Heart left ventricle (tissue), 16 donors: ENCODE measurements at regions not wholly inside any gene's neighbourhood (a gene's known extent, or its start where the extent isn't known, plus 50 kb on each side); places are given as distances from the start of the nearest gene placed in this dataset.

Experiments used
- ATAC-seq, 4 donors: fragments of 200-7000 bp; cut with Tn5 transposase; one replicate each; pipeline ENCODE4 v1.9.1; 2020 to 2022; ENCODE audit warnings: moderate library complexity in 4 of 4, mild to moderate bottlenecking in 3 of 4, moderate number of reproducible peaks in 1 of 4
- DNase-seq, 5 donors: peaks; one replicate each; pipeline ENCODE4 v3.0.0-alpha.2; 2020
- H3K27ac ChIP-seq, 12 donors: fragments of 200-600 bp; sonication (generic) in 4 of 12; one replicate each; pipeline versions ENCODE4 v1.5.0 to v1.8.0; 2016 to 2022; ENCODE audit warnings: mild to moderate bottlenecking in 2 of 12
- H3K27me3 ChIP-seq, 9 donors: fragments of 200-600 bp; sonication (generic) in 2 of 9; one replicate each; pipeline versions ENCODE4 v1.5.1 to v1.8.0; 2016 to 2022; ENCODE audit warnings: mild to moderate bottlenecking in 3 of 9
- H3K36me3 ChIP-seq, 9 donors: fragments of 200-600 bp; sonication (generic) in 2 of 9; one replicate each; pipeline versions ENCODE4 v1.5.0 to v1.8.0; 2018 to 2022; ENCODE audit warnings: mild to moderate bottlenecking in 2 of 9
- H3K4me1 ChIP-seq, 12 donors: fragments of 200-600 bp; sonication (generic) in 4 of 12; one replicate each; pipeline versions ENCODE4 v1.5.0 to v1.8.0; 2016 to 2022; ENCODE audit warnings: mild to moderate bottlenecking in 3 of 12
- H3K4me3 ChIP-seq, 12 donors: fragments of 200-600 bp; sonication (generic) in 4 of 12; one replicate each; pipeline versions ENCODE4 v1.5.0 to v1.8.0; 2017 to 2022; ENCODE audit warnings: mild to moderate bottlenecking in 9 of 12, moderate library complexity in 4 of 12
- H3K9me3 ChIP-seq, 12 donors: fragments of 200-600 bp; sonication (generic) in 4 of 12; one replicate each; pipeline versions ENCODE4 v1.5.0 to v1.8.0; 2016 to 2022; ENCODE audit warnings: mild to moderate bottlenecking in 1 of 12
- POLR2A ChIP-seq, 2 donors: fragments of 450-650 bp; IDR thresholded peaks; one replicate each; pipeline ENCODE4 v1.6.1; 2017; ENCODE audit warnings: antibody characterized with exemption in 2 of 2, mild to moderate bottlenecking in 2 of 2, moderate library complexity in 2 of 2
- WGBS, 4 donors: extraction: QIAGEN DNeasy Blood & Tissue Kit in 2 of 4; methylation state at CpG; one replicate each; pipeline versions ENCODE4 v1.1.5 to v1.1.7; 2013 to 2018; 5-methylcytosine and 5-hydroxymethylcytosine counted together
- intact Hi-C, 10 donors: fragments of 100-400 bp; cut with DNase I; formaldehyde crosslinking; loops; one replicate each; pipeline versions ENCODE4 v1.11.1 to v1.14.2; 2022
- TF ChIP-seq, protein P1 (sequence below), 12 donors: fragments of 200-600 bp; sonication (generic) in 4 of 12; IDR thresholded peaks; one replicate each; pipeline versions ENCODE4 v1.5.0 to v1.8.0; 2018 to 2022; ENCODE audit warnings: antibody characterized with exemption in 12 of 12, mild to moderate bottlenecking in 5 of 12
- donor health status: ischemic (EF 13 %, LVEDD 7.1; RV severe dilation, severe dysfunction).
- donor health status: healthy with polysubstance abuse.
- donor health status: DM: no; HTN: yes; CAD: no.
- donor health status: DM: no; HTN: no; CAD: no.
- donor health status: ischemic (EF 25% LVEDD 6.9; RV normal size, moderate dysfunction).
- donor health status: ischemic (EF 25% LVEDD 5.7; RV mildly dilated, moderate dysfunction).
- donor health status: healthy.
- donor health status: DM: yes; HTN: yes; CAD: no.
- donor health status: ischemic (EF 35%, LVEDD 5.7; RV mildly dilated, moderate dysfunction).
- donor health status: nonischemic (EF 11% LVEDD 7.7; RV severe dilation, severe dysfunction).
- donor health status: DM: yes; HTN: yes; CAD: no.
- donor health status: PGD.
- donor health status: ischemic (EF 29% LVEDD 5.4; RV normal size, mild dysfunction).
- donor health status: nonischemic (EF 23%, LVEDD 6.1; RV moderate dilation, normal function).

- 72 to 88% (median 81%) methylated on average over 2 of the region's 2 CpGs for WGBS, 4 donors
- DNase-seq (no peak), ATAC-seq (no peak)
- Histone ChIP-seq H3K27ac (peak overlapping the region in 1 of 12 donors; percentile 67), H3K36me3 (no peaks in the 10 kb centered on the region), H3K4me1 (peaks cover 0 to 42% (median 0%) of the 10 kb centered on the region in 12 donors), H3K4me3 (no peak overlapping the region), H3K9me3 (peaks cover 0 to 15% (median 11%) of the 10 kb centered on the region in 12 donors), H3K27me3 (peaks cover 0 to 4% (median 0%) of the 10 kb centered on the region in 9 donors)
- intact Hi-C loops = no loop called here
- TF ChIP-seq, protein P1, sequence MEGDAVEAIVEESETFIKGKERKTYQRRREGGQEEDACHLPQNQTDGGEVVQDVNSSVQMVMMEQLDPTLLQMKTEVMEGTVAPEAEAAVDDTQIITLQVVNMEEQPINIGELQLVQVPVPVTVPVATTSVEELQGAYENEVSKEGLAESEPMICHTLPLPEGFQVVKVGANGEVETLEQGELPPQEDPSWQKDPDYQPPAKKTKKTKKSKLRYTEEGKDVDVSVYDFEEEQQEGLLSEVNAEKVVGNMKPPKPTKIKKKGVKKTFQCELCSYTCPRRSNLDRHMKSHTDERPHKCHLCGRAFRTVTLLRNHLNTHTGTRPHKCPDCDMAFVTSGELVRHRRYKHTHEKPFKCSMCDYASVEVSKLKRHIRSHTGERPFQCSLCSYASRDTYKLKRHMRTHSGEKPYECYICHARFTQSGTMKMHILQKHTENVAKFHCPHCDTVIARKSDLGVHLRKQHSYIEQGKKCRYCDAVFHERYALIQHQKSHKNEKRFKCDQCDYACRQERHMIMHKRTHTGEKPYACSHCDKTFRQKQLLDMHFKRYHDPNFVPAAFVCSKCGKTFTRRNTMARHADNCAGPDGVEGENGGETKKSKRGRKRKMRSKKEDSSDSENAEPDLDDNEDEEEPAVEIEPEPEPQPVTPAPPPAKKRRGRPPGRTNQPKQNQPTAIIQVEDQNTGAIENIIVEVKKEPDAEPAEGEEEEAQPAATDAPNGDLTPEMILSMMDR (IDR thresholded peaks at IDR 0.05) = no peak
These were observed 260.4 kb downstream of the RPLP1 start for GRCh38 chr15:69712991-69713390.

DNA sequence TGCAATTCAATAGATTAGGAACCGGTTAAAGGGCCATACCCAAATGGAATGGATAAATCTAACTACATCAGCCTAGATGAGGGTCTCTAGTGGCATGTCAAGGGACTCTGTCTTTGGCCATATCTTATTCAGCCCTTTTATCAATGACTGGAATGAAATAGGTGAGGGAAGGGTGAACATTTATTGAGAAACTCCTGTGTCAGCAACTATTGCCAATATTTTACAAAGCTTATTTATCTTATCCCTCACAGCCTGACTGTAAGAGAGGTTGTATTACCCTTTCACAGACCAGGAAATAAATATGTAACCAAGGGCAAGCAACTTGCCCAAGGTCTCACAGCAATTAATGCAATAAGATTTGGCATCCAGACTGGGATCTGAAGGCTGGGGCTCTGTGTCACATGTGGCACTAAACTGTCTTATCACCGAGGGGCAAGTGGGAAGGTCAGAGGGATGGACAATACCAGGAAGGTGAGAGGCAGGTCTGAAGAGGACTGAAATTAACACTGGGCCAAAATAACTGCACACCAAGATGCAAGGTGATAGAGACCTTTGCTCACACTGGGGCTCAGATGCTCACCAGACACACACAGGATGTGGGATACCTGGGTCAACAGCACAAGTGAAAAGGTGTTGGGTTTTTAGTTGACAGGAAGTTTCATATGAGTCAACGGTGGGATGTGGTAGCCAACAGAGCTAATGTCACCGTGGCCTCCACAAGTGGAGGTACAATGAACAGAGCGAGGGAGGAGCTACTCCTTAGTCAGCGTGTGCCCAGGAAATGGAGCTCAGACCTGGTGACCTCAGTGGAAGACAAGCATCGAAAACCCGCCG lies 261.3 kb downstream of the RPLP1 start:
- DNase-seq = no peak
- peaks cover 0 to 5% (median 2%) of the 10 kb centered on the region in 12 donors for H3K9me3 ChIP-seq
- peaks cover 0 to 52% (median 0%) of the 10 kb centered on the region in 12 donors for H3K4me1 ChIP-seq
- intact Hi-C loops = no loop called here
- WGBS, 4 donors = 77 to 85% (median 79%) methylated on average over 9 of the region's 9 CpGs
- ATAC-seq = peak in 1 of 4 donors; percentile 45
- no peak overlapping the region for H3K4me3 ChIP-seq
- H3K36me3 ChIP-seq = no peaks in the 10 kb centered on the region
- peak overlapping the region in 1 of 12 donors; percentile 67 for H3K27ac ChIP-seq
- peaks cover 0 to 5% (median 0%) of the 10 kb centered on the region in 9 donors for H3K27me3 ChIP-seq
- TF ChIP-seq POLR2A (IDR thresholded peaks at IDR 0.05) = no peak
- TF ChIP-seq, protein P1 (IDR thresholded peaks at IDR 0.05) = no peak

DNA sequence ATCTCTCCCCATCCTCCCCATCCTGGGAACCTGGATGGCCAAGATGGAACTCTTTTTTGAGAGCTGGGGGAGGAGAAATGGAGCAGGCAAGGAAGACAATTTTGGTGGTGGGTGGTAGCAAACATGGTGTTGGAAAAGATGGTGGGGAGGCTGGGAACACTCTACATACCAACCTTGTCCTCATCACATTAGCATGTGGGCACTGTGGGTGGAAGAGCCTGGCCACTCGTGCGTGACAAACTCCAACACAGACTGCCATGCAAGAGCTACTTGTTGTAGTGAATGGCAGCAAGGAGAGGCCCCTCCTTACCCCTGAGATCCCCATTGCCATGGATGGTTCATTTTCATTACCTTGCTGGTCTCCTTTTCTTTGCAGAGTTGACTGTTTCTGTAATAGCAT lies 262.6 kb downstream of the RPLP1 start:
- TF ChIP-seq POLR2A (IDR thresholded peaks at IDR 0.05) = no peak
- TF ChIP-seq, protein P1 (IDR thresholded peaks at IDR 0.05) = no peak
- Histone ChIP-seq H3K9me3 (no peaks in the 10 kb centered on the region), H3K4me1 (peaks cover 0 to 65% (median 0%) of the 10 kb centered on the region in 12 donors), H3K4me3 (no peak overlapping the region), H3K27me3 (peaks cover 0 to 13% (median 0%) of the 10 kb centered on the region in 9 donors), H3K36me3 (no peaks in the 10 kb centered on the region), H3K27ac (peak overlapping the region in 1 of 12 donors; percentile 59)
- intact Hi-C loops = no loop called here
- no peak for ATAC-seq
- 61 to 89% (median 78%) methylated on average over 2 of the region's 2 CpGs for WGBS, 4 donors
- no peak for DNase-seq

DNA sequence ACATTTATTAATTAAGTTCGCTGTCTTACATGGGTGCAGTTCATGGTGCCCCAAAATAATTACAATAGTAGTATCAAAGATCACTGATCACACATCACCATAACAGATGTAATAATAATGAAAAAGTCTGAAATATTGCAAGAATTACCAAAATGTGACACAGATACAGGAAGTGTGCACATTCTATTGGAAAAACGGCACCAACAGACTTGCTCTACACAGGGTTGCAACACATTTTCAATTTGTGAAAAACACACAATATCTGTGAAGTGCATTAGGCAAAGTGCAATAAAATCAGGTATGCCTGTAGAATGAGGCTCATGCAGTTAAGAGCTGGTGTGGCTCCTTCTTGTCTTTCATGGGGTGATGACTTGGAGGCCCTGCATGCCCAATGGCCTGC lies 265.8 kb downstream of the RPLP1 start:
- H3K36me3 ChIP-seq = no peaks in the 10 kb centered on the region
- no peak overlapping the region for H3K4me3 ChIP-seq
- peak overlapping the region in 2 of 12 donors; percentile 4 to 87 for H3K27ac ChIP-seq
- H3K9me3 ChIP-seq = no peaks in the 10 kb centered on the region
- TF ChIP-seq, protein P1 (IDR thresholded peaks at IDR 0.05) = no peak
- TF ChIP-seq POLR2A (IDR thresholded peaks at IDR 0.05) = no peak
- peaks cover 0 to 84% (median 0%) of the 10 kb centered on the region in 12 donors for H3K4me1 ChIP-seq
- WGBS, 4 donors = 86 to 92% (median 88%) methylated on average over 2 of the region's 2 CpGs
- no peak for DNase-seq
- peaks cover 0 to 22% (median 0%) of the 10 kb centered on the region in 9 donors for H3K27me3 ChIP-seq
- ATAC-seq = no peak
- intact Hi-C loops = no loop called here
